ENCODE measurements at regions not wholly inside any gene's neighbourhood (a gene's known extent, or its start where the extent isn't known, plus 50 kb on each side); places are given as distances from the start of the nearest gene placed in this dataset.

- WGBS, result 69% methylated on average over 2 of the region's 2 CpGs
- no peaks in the 10 kb centered on the region for H3K27me3 ChIP-seq
- intact Hi-C loops (cut with DNase I), result no loop called here
- H3K36me3 ChIP-seq, result no peaks in the 10 kb centered on the region
- H3K4me3 ChIP-seq, result no peak overlapping the region
- no peak for DNase-seq (ENCODE audit: extremely low spot score)
- H3K4me1 ChIP-seq, result peaks cover 4 to 18% (median 16%) of the 10 kb centered on the region in 4 donors
- TF ChIP-seq EP300 (IDR thresholded peaks at IDR 0.05) (no peak), POLR2A (IDR thresholded peaks at IDR 0.05; ENCODE audit: low read depth) (no peak), CTCF (IDR thresholded peaks at IDR 0.05) (no peak), POLR2AphosphoS5 (IDR thresholded peaks at IDR 0.05) (no peak)
- H3K27ac ChIP-seq (replicated peaks in 1 of 4), result no peak overlapping the region
- no peaks in the 10 kb centered on the region for H3K9me3 ChIP-seq
Measured at GRCh38 chr5:158618256-158618655, 481.5 kb downstream of the EBF1 start.

GRCh38 chr5:158616707-158617106 lies 483.0 kb downstream of the EBF1 start:
- Histone ChIP-seq H3K27ac (replicated peaks in 1 of 4) (no peak overlapping the region), H3K27me3 (no peaks in the 10 kb centered on the region), H3K9me3 (no peaks in the 10 kb centered on the region), H3K4me1 (peaks cover 4 to 18% (median 16%) of the 10 kb centered on the region in 4 donors), H3K36me3 (no peaks in the 10 kb centered on the region), H3K4me3 (no peak overlapping the region)
- intact Hi-C loops (cut with DNase I), result no loop called here
- DNase-seq (ENCODE audit: extremely low spot score), result no peak
- TF ChIP-seq CTCF (IDR thresholded peaks at IDR 0.05), result no peak
- TF ChIP-seq POLR2A (IDR thresholded peaks at IDR 0.05; ENCODE audit: low read depth), result no peak
- no peak for TF ChIP-seq EP300 (IDR thresholded peaks at IDR 0.05)
- no peak for TF ChIP-seq POLR2AphosphoS5 (IDR thresholded peaks at IDR 0.05)

- TF ChIP-seq POLR2A (IDR thresholded peaks at IDR 0.05; ENCODE audit: low read depth) (no peak), EP300 (IDR thresholded peaks at IDR 0.05) (no peak), CTCF (IDR thresholded peaks at IDR 0.05) (no peak), POLR2AphosphoS5 (IDR thresholded peaks at IDR 0.05) (no peak)
- Histone ChIP-seq H3K27me3 (no peaks in the 10 kb centered on the region), H3K9me3 (no peaks in the 10 kb centered on the region), H3K4me1 (peaks cover 4 to 18% (median 16%) of the 10 kb centered on the region in 4 donors), H3K27ac (replicated peaks in 1 of 4) (no peak overlapping the region), H3K36me3 (no peaks in the 10 kb centered on the region), H3K4me3 (no peak overlapping the region)
- intact Hi-C loops (cut with DNase I), result no loop called here
- no peak for DNase-seq (ENCODE audit: extremely low spot score)
- WGBS, result 55% methylated on average over 2 of the region's 2 CpGs
Measured at GRCh38 chr5:158614951-158615350, 484.8 kb downstream of the EBF1 start.

- intact Hi-C loops (cut with DNase I), result no loop called here
- Histone ChIP-seq H3K27me3 (no peaks in the 10 kb centered on the region), H3K4me3 (no peak overlapping the region), H3K27ac (replicated peaks in 1 of 4) (no peak overlapping the region), H3K36me3 (no peaks in the 10 kb centered on the region), H3K4me1 (no peaks in the 10 kb centered on the region), H3K9me3 (no peaks in the 10 kb centered on the region)
- WGBS, result 88% methylated on average over 4 of the region's 4 CpGs
- no peak for TF ChIP-seq EP300 (IDR thresholded peaks at IDR 0.05)
- TF ChIP-seq POLR2A (IDR thresholded peaks at IDR 0.05; ENCODE audit: low read depth), result no peak
- TF ChIP-seq CTCF (IDR thresholded peaks at IDR 0.05), result no peak
- no peak for TF ChIP-seq POLR2AphosphoS5 (IDR thresholded peaks at IDR 0.05)
- no peak for DNase-seq (ENCODE audit: extremely low spot score)
Measured at GRCh38 chr5:158611581-158611980, 488.1 kb downstream of the EBF1 start.

GRCh38 chr5:158610051-158610415 lies 489.7 kb downstream of the EBF1 start:
- Histone ChIP-seq H3K9me3 (no peaks in the 10 kb centered on the region), H3K4me1 (no peaks in the 10 kb centered on the region), H3K4me3 (no peak overlapping the region), H3K27ac (replicated peaks in 1 of 4) (no peak overlapping the region), H3K27me3 (no peaks in the 10 kb centered on the region), H3K36me3 (no peaks in the 10 kb centered on the region)
- no peak for DNase-seq (ENCODE audit: extremely low spot score)
- intact Hi-C loops (cut with DNase I), result no loop called here
- WGBS, result 88% methylated on average over 2 of the region's 2 CpGs
- TF ChIP-seq EP300 (IDR thresholded peaks at IDR 0.05) (no peak), CTCF (IDR thresholded peaks at IDR 0.05) (no peak), POLR2A (IDR thresholded peaks at IDR 0.05; ENCODE audit: low read depth) (no peak), POLR2AphosphoS5 (IDR thresholded peaks at IDR 0.05) (no peak)

Data from esophagus muscularis mucosa (tissue), 4 donors.